Raji (cell line): ENCODE measurements at regions not wholly inside any gene's neighbourhood (a gene's known extent, or its start where the extent isn't known, plus 50 kb on each side); places are given as distances from the start of the nearest gene placed in this dataset.

Source experiments
- POLR2A ChIP-seq: IDR thresholded peaks from 2 replicates; pipeline ENCODE4 v1.6.1; 2011; ENCODE audit warnings: low read depth, low read length, control low read depth; ENCODE audit not compliant: insufficient read depth

DNA sequence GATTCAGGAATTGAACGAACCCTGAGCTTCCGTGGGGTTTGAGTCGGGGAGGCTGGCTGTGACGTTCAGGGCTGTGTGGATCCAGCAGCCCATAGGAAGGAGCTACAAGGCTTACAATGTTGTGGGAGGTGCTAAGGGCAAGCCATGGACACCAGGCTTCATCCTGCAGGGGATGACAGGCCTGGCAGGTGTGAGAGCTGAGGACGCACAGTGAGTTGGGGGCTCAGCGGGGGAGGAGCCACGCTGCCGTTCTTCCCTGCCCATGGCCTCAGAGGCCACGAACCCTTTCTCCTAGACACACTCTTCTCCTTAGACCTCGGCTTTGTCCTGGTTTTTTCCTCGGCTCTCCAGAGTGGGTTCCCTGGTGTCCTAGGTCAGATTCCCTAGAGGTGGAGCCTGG lies 78.1 kb upstream of the SLC22A11 start:
- no peak for TF ChIP-seq POLR2A

GRCh38 chr11:64482588-64482987 lies 73.2 kb upstream of the SLC22A11 start:
- no peak for TF ChIP-seq POLR2A

DNA sequence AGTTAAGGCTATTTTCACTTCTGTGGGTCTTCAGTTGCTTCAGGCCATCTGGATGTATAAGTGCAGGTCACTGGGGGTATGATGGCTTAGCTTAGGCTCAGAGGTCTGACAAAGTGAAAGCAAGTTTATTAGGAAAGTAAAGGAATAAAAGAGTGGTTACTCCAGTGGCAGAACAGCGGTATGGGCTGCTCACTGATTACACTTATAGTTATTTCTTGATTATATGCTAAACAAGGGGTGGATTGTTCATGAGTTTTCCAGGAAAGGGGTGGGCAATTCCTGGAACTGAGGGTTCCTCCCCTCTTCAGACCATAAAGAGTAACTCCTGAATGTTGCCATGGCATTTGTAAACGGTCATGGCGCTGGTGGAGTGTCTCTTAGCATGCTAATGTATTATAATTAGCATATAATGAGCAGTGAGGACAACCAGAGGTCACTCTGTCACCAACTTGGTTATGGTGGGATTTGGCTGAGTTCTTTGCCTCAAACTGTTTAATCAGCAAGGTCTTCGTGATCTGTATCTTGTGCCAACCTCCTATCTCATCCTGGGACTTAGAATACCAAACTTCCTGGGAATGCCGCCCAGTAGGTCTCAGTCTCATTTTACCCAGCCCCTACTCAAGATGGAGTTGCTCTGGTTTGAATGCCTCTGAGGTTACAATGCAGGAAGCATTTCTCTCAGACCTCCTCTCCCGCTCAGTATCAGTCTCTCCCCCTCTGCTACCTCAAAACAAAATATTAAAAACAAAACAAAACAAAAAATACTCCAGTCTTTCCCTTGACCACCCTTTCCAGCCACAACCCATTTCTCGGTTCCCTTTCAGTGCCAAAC lies 71.3 kb upstream of the SLC22A11 start:
- no peak for TF ChIP-seq POLR2A

GRCh38 chr11:64485074-64485473 lies 70.7 kb upstream of the SLC22A11 start:
- no peak for TF ChIP-seq POLR2A

GRCh38 chr11:64489831-64490441 lies 65.8 kb upstream of the SLC22A11 start:
- no peak for TF ChIP-seq POLR2A

DNA sequence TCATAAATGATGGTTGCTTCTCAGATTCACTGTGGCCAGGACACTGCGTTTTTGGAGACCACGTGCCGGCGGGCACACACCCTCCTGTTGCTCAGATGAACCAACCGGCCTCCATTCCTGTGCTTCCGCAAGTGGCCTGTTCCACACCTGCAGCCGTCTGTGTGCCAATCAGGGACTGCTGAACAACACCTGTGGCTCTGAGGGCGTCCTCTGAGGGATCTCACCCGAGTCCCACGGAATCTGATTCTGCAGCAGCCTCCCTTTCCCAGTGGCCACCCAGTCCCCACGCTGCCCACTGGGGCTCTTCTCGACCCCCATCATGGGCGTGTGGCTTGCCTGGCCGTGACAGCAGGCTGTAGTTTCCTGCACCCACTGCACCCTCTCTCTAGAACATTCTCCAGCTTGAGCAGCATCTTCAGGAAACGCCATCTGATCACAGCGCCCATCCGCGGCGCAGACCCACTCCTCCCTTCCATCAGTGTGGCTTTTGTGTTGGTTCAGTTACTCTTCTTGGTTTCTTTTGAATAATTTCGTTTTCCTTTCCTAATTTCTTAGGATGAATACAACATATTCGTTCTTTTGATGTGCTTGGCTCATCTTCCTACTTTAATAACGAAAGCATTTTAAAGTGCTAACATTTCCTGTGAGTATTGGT lies 65.1 kb upstream of the SLC22A11 start:
- no peak for TF ChIP-seq POLR2A

DNA sequence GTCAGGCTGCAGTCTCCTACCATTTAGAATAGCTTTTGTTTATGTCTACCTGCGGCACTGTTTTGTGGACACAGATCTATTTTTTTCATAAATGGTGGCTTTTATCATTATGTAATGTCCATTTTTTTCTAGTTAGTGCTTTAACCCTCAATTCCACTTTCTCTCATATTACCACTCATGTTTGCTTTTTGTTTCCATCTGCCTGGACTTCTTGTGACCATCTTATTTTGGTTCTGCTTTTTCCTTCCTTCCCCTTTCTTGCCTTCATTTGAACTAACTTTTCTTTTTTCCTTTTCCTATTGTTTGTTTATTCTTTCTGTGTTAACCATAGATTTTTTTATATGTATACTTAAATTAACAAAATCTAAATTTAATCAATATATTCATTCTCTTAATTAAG lies 63.2 kb upstream of the SLC22A11 start:
- TF ChIP-seq POLR2A = no peak

GRCh38 chr11:64498136-64498535 lies 57.6 kb upstream of the SLC22A11 start:
- no peak for TF ChIP-seq POLR2A

DNA sequence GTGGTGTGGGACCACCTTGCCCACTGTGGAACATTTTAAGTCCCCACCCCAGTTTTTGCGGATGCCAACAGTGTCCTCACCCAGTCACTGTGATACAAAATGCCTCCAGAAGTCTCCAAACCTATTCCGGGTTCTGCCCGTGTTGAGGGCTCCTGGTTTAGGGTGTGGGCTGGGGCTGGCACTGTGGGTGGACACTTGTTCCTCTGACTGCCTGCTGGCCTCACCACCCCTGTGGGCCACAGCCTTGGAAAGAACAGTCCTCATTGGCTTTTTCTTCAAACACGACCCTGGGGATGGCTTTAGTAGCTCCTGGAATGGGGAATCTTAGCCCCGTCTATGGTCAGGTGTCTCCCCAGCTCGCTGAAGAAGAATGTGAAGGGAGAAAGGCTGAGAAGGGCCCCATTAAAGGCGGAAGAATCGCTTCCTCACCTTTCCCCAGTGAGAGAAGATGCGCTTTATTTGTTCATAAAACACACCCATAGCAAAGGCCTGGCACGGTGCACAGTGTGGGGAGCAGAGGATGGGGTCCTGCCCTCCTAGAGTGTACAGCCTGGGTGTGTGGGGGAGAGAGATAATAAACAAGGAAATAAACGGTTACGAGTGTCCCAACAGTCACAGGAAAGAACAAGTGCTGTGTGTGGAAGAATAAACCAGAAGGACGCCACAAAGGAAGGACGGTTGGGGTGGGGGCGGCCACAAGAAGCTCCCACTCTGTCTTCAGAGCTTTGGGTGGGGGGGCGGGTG lies 56.3 kb upstream of the SLC22A11 start:
- no peak for TF ChIP-seq POLR2A

DNA sequence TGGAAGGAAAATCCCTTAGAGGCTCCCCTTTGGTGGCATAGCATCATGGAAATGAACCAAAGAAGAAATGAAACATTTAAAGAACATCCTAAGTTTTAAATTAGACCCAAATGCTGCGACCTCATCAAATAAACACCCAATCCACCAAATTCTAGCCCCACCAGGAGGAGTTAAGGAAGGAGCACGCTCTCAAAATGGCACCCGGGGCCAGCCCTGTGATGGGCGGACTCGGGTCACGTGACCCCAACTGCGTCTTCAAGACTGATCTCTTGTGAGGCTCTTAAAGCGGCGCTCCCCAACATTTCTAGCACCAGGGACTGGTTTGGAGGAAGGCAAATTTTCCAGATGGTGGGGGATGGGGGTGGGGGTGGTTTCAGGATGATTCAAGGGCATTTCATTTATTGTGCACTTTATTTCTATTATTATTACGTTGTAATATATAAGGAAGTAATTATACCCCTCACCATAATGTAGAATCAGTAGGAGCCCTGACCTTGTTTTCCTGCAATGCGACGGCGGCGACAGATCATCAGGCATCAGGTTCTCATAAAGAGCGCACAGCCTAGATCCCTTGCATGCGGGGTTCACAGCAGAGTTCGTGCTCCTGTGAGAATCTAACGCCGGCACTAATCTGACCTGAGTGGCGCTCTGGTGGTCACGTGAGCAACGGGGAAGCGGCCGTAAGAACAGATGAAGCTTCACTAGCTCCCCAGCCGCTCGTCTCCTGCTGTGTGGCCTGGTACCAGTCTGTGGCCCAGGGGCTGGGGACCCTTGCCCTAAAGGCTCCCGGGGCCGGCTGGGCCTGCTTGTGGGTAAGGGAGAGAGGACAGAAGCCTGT lies 55.3 kb upstream of the SLC22A11 start:
- TF ChIP-seq POLR2A = no peak

GRCh38 chr11:64501500-64502427 lies 54.0 kb upstream of the SLC22A11 start:
- no peak for TF ChIP-seq POLR2A

DNA sequence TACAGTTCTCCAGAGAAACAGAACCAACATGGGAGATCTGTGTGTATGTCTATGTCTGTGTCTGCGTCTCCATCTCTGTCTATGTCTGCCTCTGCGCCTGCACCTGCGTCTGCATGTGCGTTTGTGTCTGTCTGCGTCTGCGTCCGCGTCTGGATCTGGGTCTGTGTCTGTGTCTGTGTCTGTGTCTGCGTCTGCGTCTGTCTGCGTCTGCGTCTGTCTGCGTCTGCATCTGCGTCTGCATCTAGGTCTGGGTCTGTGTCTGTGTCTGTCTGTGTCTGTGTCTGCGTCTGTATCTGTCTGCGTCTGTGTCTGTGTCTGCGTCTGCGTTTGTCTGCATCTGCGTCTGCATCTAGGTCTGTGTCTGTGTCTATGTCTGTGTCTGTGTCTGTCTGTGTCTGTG lies 53.1 kb upstream of the SLC22A11 start:
- TF ChIP-seq POLR2A = no peak

DNA sequence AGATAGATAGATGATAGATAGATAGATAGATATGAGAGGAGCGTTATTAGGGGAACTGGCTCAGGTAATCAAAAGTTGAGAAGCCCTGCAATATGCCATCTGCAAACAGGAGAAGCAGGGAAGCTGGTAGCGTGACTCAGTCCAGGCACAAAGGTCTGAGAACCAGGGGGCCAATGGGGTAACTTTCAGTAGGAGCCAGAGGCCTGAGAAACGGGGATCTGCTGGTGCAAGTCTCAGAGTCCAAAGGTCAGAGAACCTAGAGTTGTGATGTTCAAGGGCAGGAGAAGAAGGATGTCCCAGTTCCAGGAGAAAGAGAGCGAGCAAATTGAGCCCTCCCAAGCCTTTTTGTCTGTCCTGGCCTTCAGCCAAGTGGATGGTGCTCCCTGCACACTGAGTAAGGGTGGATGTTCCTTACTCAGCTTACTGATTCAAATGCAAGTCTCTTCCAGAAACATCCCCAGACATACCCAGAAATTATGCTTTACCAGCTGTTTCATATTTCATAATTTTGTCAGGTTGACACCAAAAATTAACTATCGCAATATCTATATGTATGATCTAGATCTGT lies 52.5 kb upstream of the SLC22A11 start:
- no peak for TF ChIP-seq POLR2A
